8988T (cell line): ENCODE measurements at regions not wholly inside any gene's neighbourhood (a gene's known extent, or its start where the extent isn't known, plus 50 kb on each side); places are given as distances from the start of the nearest gene placed in this dataset.
A peak's percentile ranks its signal among the peaks of the same experiment; 100 is the strongest.

Experiments
- DNase-seq: peaks from one replicate; pipeline ENCODE4 v3.0.0; 2011

GRCh38 chr11:70751142-70751734 lies 352.9 kb downstream of the CTTN start:
- DNase-seq: no peak

- peak; percentile 98 for DNase-seq
Measured at GRCh38 chr11:70755410-70756158, 357.3 kb downstream of the CTTN start.

DNA sequence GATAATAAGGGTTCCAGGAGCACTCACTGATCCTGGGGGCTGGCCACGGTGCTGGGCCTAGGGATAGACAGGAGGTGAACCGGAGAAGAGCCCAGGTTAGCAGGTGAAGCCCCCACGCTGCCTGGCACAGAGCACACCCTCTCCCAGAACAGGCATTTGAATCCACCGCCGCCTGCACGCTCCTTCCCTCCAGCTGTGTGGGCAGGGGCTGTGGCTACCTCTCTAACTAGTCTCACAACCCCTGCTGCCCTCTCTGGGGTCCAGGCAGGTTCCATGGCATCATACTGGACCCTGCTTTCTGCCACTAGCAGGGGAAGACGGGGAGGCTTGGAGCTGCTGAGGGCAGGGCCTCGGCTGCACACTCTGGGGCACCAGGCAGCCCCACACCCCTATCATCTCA lies 358.0 kb downstream of the CTTN start:
- no peak for DNase-seq

- no peak for DNase-seq
Measured at GRCh38 chr11:70756756-70757155, 358.4 kb downstream of the CTTN start.

DNA sequence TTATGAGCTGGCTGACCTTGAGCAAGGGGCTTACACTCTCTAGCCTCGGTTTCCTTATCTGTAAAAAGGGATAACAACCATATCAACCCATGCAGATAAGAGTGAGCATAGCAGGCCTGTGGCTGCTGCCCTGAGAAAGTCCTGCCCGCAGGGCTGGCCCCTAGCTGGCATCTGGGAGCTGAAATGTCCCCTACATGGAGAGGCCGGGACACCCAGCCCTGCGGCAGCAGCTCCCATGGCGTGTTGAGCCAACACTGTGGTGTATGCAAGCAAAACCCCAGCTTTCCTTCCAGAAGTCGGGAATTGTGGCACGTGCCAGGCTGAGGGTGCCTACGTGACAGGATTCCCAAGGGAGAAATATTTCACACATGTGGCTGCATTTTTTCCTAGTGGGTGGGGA lies 358.9 kb downstream of the CTTN start:
- DNase-seq: no peak

GRCh38 chr11:70758206-70758605 lies 359.9 kb downstream of the CTTN start:
- DNase-seq: no peak

DNA sequence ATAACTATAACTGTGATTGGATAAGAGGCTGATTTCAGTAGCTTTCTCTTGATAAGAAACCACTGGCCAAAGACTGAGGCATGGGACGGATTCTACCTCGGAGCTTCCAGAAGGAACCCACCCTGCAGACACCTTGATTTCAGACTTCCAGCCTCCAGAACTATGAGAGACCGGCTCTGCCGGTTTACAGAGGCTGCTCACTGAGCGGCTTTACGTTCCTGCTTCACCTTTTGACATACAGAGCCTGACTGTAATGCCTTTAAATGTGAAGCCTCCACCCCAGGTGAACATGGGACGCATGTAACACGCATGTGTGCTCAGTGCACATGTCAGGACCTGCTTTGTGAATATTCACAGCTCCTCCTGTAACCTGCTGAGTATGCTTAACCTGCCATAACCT lies 361.5 kb downstream of the CTTN start:
- no peak for DNase-seq

DNA sequence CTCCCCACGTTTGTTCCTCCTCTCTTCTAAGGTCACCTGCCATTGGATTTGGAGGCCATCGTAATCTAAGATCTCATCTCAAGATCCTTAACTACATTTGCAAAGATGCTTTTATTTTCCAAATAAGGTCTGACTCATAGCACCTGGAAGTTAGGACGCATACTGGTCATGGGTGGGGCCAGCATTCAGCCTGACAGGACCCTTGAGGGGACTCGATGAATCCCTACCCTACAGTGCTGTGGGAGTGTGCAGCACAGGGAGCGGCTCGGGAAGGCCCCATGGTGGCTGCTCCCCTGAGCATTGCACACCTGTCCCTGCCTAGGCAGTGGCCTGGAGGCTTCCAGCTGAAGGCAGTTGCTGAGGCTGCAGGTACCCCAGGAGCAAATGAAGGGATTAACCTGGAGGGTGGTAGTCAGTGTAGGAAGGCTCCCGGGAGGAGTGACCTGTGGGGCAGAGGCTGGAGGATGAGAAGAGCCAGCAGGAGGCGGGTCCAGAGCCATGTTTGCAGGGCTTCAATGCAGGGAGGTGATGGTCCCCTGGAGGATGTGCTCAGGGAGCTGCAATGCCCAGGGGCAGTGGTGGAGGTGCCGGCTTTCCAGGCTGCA lies 362.2 kb downstream of the CTTN start:
- DNase-seq: no peak

DNA sequence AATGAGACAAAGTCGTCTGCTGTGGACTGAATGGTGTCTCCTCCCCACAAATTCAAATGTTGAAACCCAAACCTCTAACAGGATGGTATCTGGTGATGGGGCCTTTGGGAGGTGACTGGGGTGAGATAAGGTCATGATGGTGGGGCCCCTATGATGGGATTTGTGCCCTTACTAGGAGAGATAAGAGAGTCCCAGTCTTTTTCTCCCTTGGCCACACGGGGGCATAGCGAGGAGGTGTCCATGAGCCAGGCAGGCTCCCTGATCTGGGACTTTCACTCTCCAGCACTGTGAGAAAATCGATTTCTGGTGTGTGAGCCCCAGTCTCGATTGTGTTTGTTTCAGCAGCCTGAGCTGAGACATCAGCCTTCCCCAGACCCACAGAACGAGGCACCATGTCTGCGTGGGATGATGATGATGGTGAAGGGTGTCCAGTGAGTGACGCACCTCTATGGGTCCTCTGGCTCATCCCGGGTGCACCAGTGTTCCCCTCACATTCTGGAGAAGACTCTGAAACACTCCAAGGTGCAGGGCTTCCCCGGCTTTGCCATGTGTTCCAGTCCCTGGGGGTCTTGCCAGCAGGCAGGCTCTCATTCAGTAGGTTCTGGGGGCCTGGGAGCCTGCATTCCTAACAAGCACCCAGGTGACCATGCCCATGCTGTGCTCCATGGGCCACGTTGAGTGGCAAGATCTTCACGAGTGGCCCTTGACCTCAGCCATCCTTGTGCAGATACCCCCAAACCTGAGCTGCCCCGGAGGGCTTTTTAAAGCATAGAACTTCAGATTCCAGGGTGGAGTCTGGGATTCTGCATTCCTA lies 363.0 kb downstream of the CTTN start:
- DNase-seq: no peak

DNA sequence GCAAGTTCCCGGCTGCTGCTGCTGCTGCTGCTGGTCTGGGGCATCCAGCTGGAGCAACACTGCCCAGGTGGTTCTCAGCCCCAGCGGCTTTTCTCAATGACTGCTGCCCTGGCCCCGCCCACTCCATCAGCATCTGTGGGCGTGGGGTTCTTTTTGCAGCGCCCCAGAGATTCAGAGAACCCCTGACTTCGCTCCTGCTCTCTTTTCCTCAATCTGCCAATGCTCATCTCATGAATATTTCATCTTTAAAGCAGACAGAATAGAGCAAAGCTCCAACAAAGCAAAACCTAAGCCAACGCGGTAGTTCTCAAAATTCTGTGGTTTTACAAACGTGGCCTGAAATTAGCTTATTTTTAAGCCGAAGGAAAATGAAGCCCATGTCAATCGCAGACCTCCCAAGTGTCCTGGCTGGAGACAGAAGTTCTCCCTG lies 363.6 kb downstream of the CTTN start:
- DNase-seq: no peak

- DNase-seq: no peak
Measured at GRCh38 chr11:70762810-70763209, 364.5 kb downstream of the CTTN start.

GRCh38 chr11:70763606-70764005 lies 365.3 kb downstream of the CTTN start:
- DNase-seq: no peak

DNA sequence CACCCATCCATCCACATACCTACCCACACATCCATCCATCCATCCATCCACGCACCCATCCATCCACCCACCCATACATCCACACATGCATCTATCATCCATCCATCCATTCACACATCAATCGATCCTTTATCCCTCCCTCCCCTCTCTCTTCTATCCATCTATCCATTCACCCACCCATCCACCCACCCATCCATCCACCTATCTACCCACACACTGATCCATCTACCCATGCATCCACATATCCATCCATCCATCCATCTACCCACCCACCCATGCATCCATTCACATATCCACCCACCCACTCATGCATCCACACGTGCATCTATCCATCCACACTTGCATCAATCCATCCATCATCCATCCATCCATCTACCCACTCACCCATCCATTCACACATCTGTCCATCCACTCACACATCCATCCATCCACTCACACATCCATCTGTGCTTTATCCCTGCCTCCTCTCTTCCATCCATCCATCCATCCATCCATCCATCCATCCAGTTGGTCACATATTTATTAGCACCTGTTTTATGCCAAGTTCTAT lies 366.1 kb downstream of the CTTN start:
- DNase-seq: no peak

GRCh38 chr11:70766901-70767300 lies 368.6 kb downstream of the CTTN start:
- DNase-seq: no peak

- DNase-seq: no peak
Measured at GRCh38 chr11:70768346-70769095, 370.2 kb downstream of the CTTN start.

DNA sequence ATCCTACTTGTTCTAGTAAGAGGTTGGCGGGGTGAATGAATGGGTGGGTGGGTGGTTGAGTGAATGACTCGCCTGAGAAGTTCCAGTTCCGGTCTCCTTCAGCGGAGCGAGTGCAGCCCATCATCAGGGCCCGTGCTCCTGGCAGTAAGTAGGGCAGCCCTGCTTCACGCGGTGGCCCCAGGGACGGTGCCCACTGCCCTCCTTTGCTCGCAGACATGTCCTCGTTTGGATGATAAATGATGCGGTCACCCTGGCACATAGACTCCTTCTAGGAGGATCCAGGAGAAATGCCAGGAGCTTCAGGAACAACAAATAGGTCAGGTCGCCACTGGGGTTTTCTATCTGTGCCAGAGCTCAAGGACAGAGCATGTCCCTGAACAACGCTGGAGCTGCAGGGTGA lies 370.8 kb downstream of the CTTN start:
- DNase-seq: no peak

GRCh38 chr11:70769521-70769920 lies 371.2 kb downstream of the CTTN start:
- DNase-seq: no peak

DNA sequence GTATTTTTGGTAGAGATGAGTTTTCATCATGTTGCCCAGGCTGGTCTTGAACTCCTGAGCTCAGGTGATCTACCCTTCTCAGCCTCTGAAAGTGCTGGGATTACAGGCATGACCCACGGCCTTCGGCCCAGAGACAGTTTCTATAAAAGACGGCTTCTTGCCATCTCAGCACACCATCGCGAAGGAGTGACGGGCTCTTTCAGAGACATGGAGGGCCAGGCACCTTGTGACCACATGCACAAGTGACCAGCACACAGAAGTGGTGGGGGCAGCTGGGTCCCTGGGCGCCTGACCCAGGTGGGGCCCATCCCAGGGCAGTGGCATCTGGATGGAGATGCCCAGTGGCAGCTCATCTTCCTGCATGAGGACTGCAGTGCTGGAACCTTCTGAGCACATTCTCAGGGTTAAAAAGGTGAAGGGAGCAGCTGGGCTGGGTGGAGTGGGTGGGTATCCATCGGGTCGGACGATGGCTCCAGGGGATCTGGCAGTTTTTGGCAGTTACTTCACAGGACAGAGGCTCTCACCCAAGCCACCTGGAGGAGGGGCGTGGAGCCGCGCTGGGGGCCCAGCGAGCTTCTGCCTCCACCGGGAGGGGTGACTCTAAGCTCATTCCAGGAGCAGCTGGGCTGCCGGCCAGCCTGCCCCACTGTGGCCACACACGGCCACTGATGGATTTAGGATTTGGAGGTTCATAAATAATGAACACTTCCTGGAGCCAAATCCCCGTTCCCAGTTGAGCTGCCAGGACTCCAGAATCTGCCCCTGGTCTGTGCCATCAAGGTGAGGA lies 373.0 kb downstream of the CTTN start:
- no peak for DNase-seq

DNA sequence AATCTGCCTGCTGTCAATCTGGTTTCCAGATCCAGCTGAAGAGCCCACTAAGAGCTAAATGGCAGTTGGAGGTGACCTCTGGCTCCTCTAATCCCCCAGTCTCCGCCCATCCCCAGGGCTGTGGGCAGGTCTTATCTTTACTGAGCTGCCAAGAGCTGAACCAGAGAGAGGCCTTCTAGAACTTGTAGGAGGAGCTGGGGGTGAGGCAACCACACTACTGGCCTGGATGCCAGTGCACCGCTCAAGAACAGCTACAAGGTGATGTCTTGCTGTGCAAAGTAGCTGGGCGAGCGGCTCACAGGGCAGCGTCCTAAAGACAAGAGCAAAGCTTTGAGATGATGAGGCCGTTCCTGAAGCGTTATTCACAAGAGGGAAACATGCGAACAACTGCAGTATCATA lies 374.6 kb downstream of the CTTN start:
- DNase-seq: no peak

GRCh38 chr11:70775386-70776075 lies 377.2 kb downstream of the CTTN start:
- DNase-seq: no peak

- no peak for DNase-seq
Measured at GRCh38 chr11:70776914-70777532, 378.7 kb downstream of the CTTN start.
